Loucy (cell line): ENCODE measurements at regions not wholly inside any gene's neighbourhood (a gene's known extent, or its start where the extent isn't known, plus 50 kb on each side); places are given as distances from the start of the nearest gene placed in this dataset.

Experiments used
- H2AFZ ChIP-seq: fragments of 200-600 bp; sonication (generic); 2 replicates; pipeline ENCODE4 v1.6.0; 2016; ENCODE audit warnings: antibody characterized with exemption, mild to moderate bottlenecking, low read length, moderate library complexity
- H3F3A ChIP-seq: fragments of 200-600 bp; 2 replicates; pipeline ENCODE4 v1.6.0; 2016; ENCODE audit warnings: antibody characterized with exemption, low read depth, mild to moderate bottlenecking
- H3K27me3 ChIP-seq: fragments of 200-600 bp; sonication (generic); 2 replicates; pipeline ENCODE4 v1.6.1; 2014; ENCODE audit warnings: low read length, mild to moderate bottlenecking; ENCODE audit not compliant: insufficient read depth, poor library complexity, severe bottlenecking
- H3K36me3 ChIP-seq: fragments of 200-600 bp; sonication (generic); 2 replicates; pipeline ENCODE4 v1.6.1; 2016; ENCODE audit warnings: low read length; ENCODE audit not compliant: insufficient read depth
- H3K4me1 ChIP-seq: fragments of 200-600 bp; sonication (generic); 2 replicates; pipeline ENCODE4 v1.5.1; 2014; ENCODE audit warnings: low read length, mild to moderate bottlenecking; ENCODE audit not compliant: insufficient read depth, poor library complexity, severe bottlenecking
- H3K4me2 ChIP-seq: fragments of 200-600 bp; sonication (generic); 2 replicates; pipeline ENCODE4 v1.6.0; 2014; ENCODE audit warnings: antibody characterized with exemption, low read length, low read depth, mild to moderate bottlenecking; ENCODE audit not compliant: poor library complexity, severe bottlenecking
- H3K4me3 ChIP-seq: fragments of 200-600 bp; sonication (generic); 2 replicates; pipeline ENCODE4 v1.5.1; 2014; ENCODE audit warnings: low read length, mild to moderate bottlenecking, mixed read lengths; ENCODE audit not compliant: poor library complexity, severe bottlenecking
- H3K79me2 ChIP-seq: fragments of 200-600 bp; sonication (generic); 2 replicates; pipeline ENCODE4 v1.6.1; 2014; ENCODE audit warnings: low read length; ENCODE audit not compliant: insufficient read depth
- H3K9ac ChIP-seq: fragments of 200-600 bp; sonication (generic); 2 replicates; pipeline ENCODE4 v1.6.0; 2014; ENCODE audit warnings: mild to moderate bottlenecking, low read depth, low read length, moderate library complexity; ENCODE audit not compliant: poor library complexity, severe bottlenecking
- H3K9me2 ChIP-seq: fragments of 200-600 bp; sonication (generic); replicated peaks from 2 replicates; pipeline ENCODE4 v1.6.1; 2016; ENCODE audit warnings: low read depth, low read length, mixed read lengths
- H3K9me3 ChIP-seq: fragments of 200-600 bp; sonication (generic); 2 replicates; pipeline ENCODE4 v1.6.1; 2014; ENCODE audit warnings: mild to moderate bottlenecking, antibody characterized with exemption, low read length, low read depth; ENCODE audit not compliant: insufficient read depth
- H4K20me1 ChIP-seq: fragments of 200-600 bp; sonication (generic); 2 replicates; pipeline ENCODE4 v1.6.0; 2014; ENCODE audit warnings: antibody characterized with exemption, low read length, mild to moderate bottlenecking; ENCODE audit not compliant: insufficient read depth, poor library complexity, severe bottlenecking
- CTCF ChIP-seq: fragments of 200-600 bp; sonication (generic); conservative IDR thresholded peaks from 2 replicates; pipeline ENCODE4 v1.5.1; 2014; ENCODE audit warnings: mild to moderate bottlenecking, antibody characterized with exemption, low read length
- EZH2phosphoT487 ChIP-seq: fragments of 200-600 bp; IDR thresholded peaks from 2 replicates; pipeline ENCODE4 v1.6.1; 2018; ENCODE audit warnings: antibody characterized with exemption, mild to moderate bottlenecking, moderate library complexity, borderline replicate concordance

- H4K20me1 ChIP-seq = no peaks in the 10 kb centered on the region
- H3K79me2 ChIP-seq = no peaks in the 10 kb centered on the region
- H3K9me3 ChIP-seq = no peaks in the 10 kb centered on the region
- no peak overlapping the region for H3K4me2 ChIP-seq
- no peak overlapping the region for H3K9ac ChIP-seq
- H3K9me2 ChIP-seq = no peaks in the 10 kb centered on the region
- TF ChIP-seq EZH2phosphoT487 (no peak), CTCF (no peak)
- H3K4me3 ChIP-seq = no peak overlapping the region
- no peak overlapping the region for H2AFZ ChIP-seq
- no peaks in the 10 kb centered on the region for H3K36me3 ChIP-seq
- no peaks in the 10 kb centered on the region for H3K27me3 ChIP-seq
- H3K4me1 ChIP-seq = no peaks in the 10 kb centered on the region
- H3F3A ChIP-seq = no peaks in the 10 kb centered on the region
These were observed 322.6 kb upstream of the WWC1 start for GRCh38 chr5:167968837-167969236.

- H3K4me2 ChIP-seq = no peak overlapping the region
- H3K27me3 ChIP-seq = no peaks in the 10 kb centered on the region
- no peaks in the 10 kb centered on the region for H3K36me3 ChIP-seq
- H3K9ac ChIP-seq = no peak overlapping the region
- H3K4me1 ChIP-seq = no peaks in the 10 kb centered on the region
- no peak overlapping the region for H3K4me3 ChIP-seq
- no peaks in the 10 kb centered on the region for H3K9me3 ChIP-seq
- no peak overlapping the region for H2AFZ ChIP-seq
- no peaks in the 10 kb centered on the region for H4K20me1 ChIP-seq
- TF ChIP-seq CTCF (peak; percentile 25; the same call in 1 of the 2 replicates), EZH2phosphoT487 (no peak)
- no peaks in the 10 kb centered on the region for H3K79me2 ChIP-seq
- H3K9me2 ChIP-seq = no peaks in the 10 kb centered on the region
- no peaks in the 10 kb centered on the region for H3F3A ChIP-seq
These were observed 321.4 kb upstream of the WWC1 start for GRCh38 chr5:167969998-167970397.

- H3K4me2 ChIP-seq = no peak overlapping the region
- no peak for TF ChIP-seq EZH2phosphoT487
- TF ChIP-seq CTCF = no peak
- H3K9me3 ChIP-seq = no peaks in the 10 kb centered on the region
- H3K4me1 ChIP-seq = no peaks in the 10 kb centered on the region
- no peaks in the 10 kb centered on the region for H3K36me3 ChIP-seq
- no peak overlapping the region for H2AFZ ChIP-seq
- no peak overlapping the region for H3K9ac ChIP-seq
- H3K27me3 ChIP-seq = no peaks in the 10 kb centered on the region
- H3K4me3 ChIP-seq = no peak overlapping the region
- no peaks in the 10 kb centered on the region for H3F3A ChIP-seq
- H3K9me2 ChIP-seq = no peaks in the 10 kb centered on the region
- H4K20me1 ChIP-seq = no peaks in the 10 kb centered on the region
- H3K79me2 ChIP-seq = no peaks in the 10 kb centered on the region
These were observed 319.7 kb upstream of the WWC1 start for GRCh38 chr5:167971706-167972105.
